Thymus (tissue), 11 donors: ENCODE measurements at regions not wholly inside any gene's neighbourhood (a gene's known extent, or its start where the extent isn't known, plus 50 kb on each side); places are given as distances from the start of the nearest gene placed in this dataset.

ENCODE experiments used
- DNase-seq, 9 donors: peaks; one replicate each; pipeline ENCODE4 v3.0.0-alpha.2; 2013; ENCODE audit warnings: low spot score in 9 of 9, low read depth in 6 of 9, missing footprints in 1 of 9
- H3K27ac ChIP-seq, 2 donors: one replicate each; pipeline ENCODE4 v1.5.1; 2013; ENCODE audit warnings: control low read depth in 1 of 2, low read depth in 1 of 2, low read length in 1 of 2, mild to moderate bottlenecking in 1 of 2, moderate library complexity in 1 of 2
- H3K27me3 ChIP-seq, 2 donors: one replicate each; pipeline ENCODE4 v1.5.1; 2013; ENCODE audit warnings: low read length in 1 of 2; ENCODE audit not compliant: control insufficient read depth in 2 of 2, insufficient read depth in 1 of 2
- H3K36me3 ChIP-seq, 2 donors: one replicate each; pipeline ENCODE4 v1.5.1; 2013; ENCODE audit warnings: low read length in 1 of 2, mild to moderate bottlenecking in 1 of 2, moderate library complexity in 1 of 2; ENCODE audit not compliant: control insufficient read depth in 2 of 2, insufficient read depth in 2 of 2
- H3K4me1 ChIP-seq, 2 donors: one replicate each; pipeline ENCODE4 v1.5.1; 2013; ENCODE audit warnings: low read length in 2 of 2; ENCODE audit not compliant: control insufficient read depth in 2 of 2, insufficient read depth in 2 of 2
- H3K4me3 ChIP-seq, 2 donors: one replicate each; pipeline ENCODE4 v1.5.1; 2013; ENCODE audit warnings: low read length in 2 of 2, control low read depth in 1 of 2, mild to moderate bottlenecking in 1 of 2
- H3K9me3 ChIP-seq, 2 donors: one replicate each; pipeline ENCODE4 v1.5.1; 2013; ENCODE audit warnings: low read length in 1 of 2, mild to moderate bottlenecking in 1 of 2; ENCODE audit not compliant: control insufficient read depth in 2 of 2, insufficient read depth in 1 of 2
- WGBS: extraction: QIAGEN DNeasy Blood & Tissue Kit; methylation state at CpG from one replicate; pipeline ENCODE4 v1.1.7; 2013; 5-methylcytosine and 5-hydroxymethylcytosine counted together
- donor health status: healthy.

- H3K36me3 ChIP-seq, result no peaks in the 10 kb centered on the region
- no peak overlapping the region for H3K4me3 ChIP-seq
- WGBS, result 97% methylated on average over 1 of the region's 1 CpG
- H3K27ac ChIP-seq, result no peak overlapping the region
- no peaks in the 10 kb centered on the region for H3K9me3 ChIP-seq
- H3K27me3 ChIP-seq, result no peaks in the 10 kb centered on the region
- peaks cover 4 to 16% of the 10 kb centered on the region in 2 donors for H3K4me1 ChIP-seq
- DNase-seq, result no peak
These were observed 438.6 kb downstream of the OMA1 start for GRCh38 chr1:58107943-58108342.

GRCh38 chr1:58104960-58105359 lies 441.6 kb downstream of the OMA1 start:
- Histone ChIP-seq H3K27me3 (no peaks in the 10 kb centered on the region), H3K9me3 (no peaks in the 10 kb centered on the region), H3K36me3 (no peaks in the 10 kb centered on the region), H3K4me3 (no peak overlapping the region), H3K4me1 (peaks cover 2 to 8% of the 10 kb centered on the region in 2 donors), H3K27ac (no peak overlapping the region)
- DNase-seq, result no peak
- 39% methylated on average over 4 of the region's 4 CpGs for WGBS

GRCh38 chr1:58096714-58097113 lies 449.8 kb downstream of the OMA1 start:
- H3K27me3 ChIP-seq, result peaks cover under 1 to 7% of the 10 kb centered on the region in 2 donors
- no peak for DNase-seq
- no peaks in the 10 kb centered on the region for H3K9me3 ChIP-seq
- no peaks in the 10 kb centered on the region for H3K4me1 ChIP-seq
- H3K4me3 ChIP-seq, result no peak overlapping the region
- H3K36me3 ChIP-seq, result no peaks in the 10 kb centered on the region
- no peak overlapping the region for H3K27ac ChIP-seq
- WGBS, result 98% methylated on average over 2 of the region's 2 CpGs

- 98% methylated on average over 5 of the region's 5 CpGs for WGBS
These were observed 451.3 kb downstream of the OMA1 start for GRCh38 chr1:58095183-58095582.

GRCh38 chr1:58094221-58094620 lies 452.3 kb downstream of the OMA1 start:
- Histone ChIP-seq H3K9me3 (no peaks in the 10 kb centered on the region), H3K27ac (no peak overlapping the region), H3K27me3 (peaks cover 4 to 12% of the 10 kb centered on the region in 2 donors), H3K4me3 (no peak overlapping the region), H3K4me1 (peaks cover 4 to 15% of the 10 kb centered on the region in 2 donors), H3K36me3 (no peaks in the 10 kb centered on the region)
- 77% methylated on average over 2 of the region's 2 CpGs for WGBS
- DNase-seq, result no peak

More at GRCh38 chr1:58095183-58095582, 451.3 kb downstream of the OMA1 start:
- H3K4me1 ChIP-seq, result peaks cover 2 to 7% of the 10 kb centered on the region in 2 donors
- peaks cover 4 to 12% of the 10 kb centered on the region in 2 donors for H3K27me3 ChIP-seq
- H3K4me3 ChIP-seq, result no peak overlapping the region
- H3K9me3 ChIP-seq, result no peaks in the 10 kb centered on the region
- H3K27ac ChIP-seq, result no peak overlapping the region
- DNase-seq, result no peak
- H3K36me3 ChIP-seq, result no peaks in the 10 kb centered on the region

GRCh38 chr1:58090640-58091039 lies 455.9 kb downstream of the OMA1 start:
- Histone ChIP-seq H3K9me3 (no peaks in the 10 kb centered on the region), H3K27me3 (peaks cover 9 to 19% of the 10 kb centered on the region in 2 donors), H3K36me3 (no peaks in the 10 kb centered on the region), H3K27ac (no peak overlapping the region), H3K4me1 (peaks cover 4 to 15% of the 10 kb centered on the region in 2 donors), H3K4me3 (no peak overlapping the region)
- no peak for DNase-seq
- 60% methylated on average over 2 of the region's 2 CpGs for WGBS

- peaks cover 9 to 19% of the 10 kb centered on the region in 2 donors for H3K27me3 ChIP-seq
- no peak overlapping the region for H3K27ac ChIP-seq
- WGBS, result 51% methylated on average over 10 of the region's 10 CpGs
- H3K4me3 ChIP-seq, result no peak overlapping the region
- H3K36me3 ChIP-seq, result no peaks in the 10 kb centered on the region
- peaks cover 4 to 15% of the 10 kb centered on the region in 2 donors for H3K4me1 ChIP-seq
- DNase-seq, result peak; percentile 34 to 86 (median 69)
- no peaks in the 10 kb centered on the region for H3K9me3 ChIP-seq
These were observed 456.5 kb downstream of the OMA1 start for GRCh38 chr1:58089898-58090534.

GRCh38 chr1:58084266-58084665 lies 462.3 kb downstream of the OMA1 start:
- Histone ChIP-seq H3K4me1 (no peaks in the 10 kb centered on the region), H3K27me3 (peaks cover 5 to 9% of the 10 kb centered on the region in 2 donors), H3K9me3 (no peaks in the 10 kb centered on the region), H3K36me3 (no peaks in the 10 kb centered on the region), H3K27ac (no peak overlapping the region), H3K4me3 (no peak overlapping the region)
- DNase-seq, result no peak
- WGBS, result 80% methylated on average over 3 of the region's 3 CpGs

- no peak for DNase-seq
- H3K4me3 ChIP-seq, result no peak overlapping the region
- H3K9me3 ChIP-seq, result no peaks in the 10 kb centered on the region
- no peak overlapping the region for H3K27ac ChIP-seq
- no peaks in the 10 kb centered on the region for H3K4me1 ChIP-seq
- peaks cover 0 to 5% of the 10 kb centered on the region in 2 donors for H3K27me3 ChIP-seq
- H3K36me3 ChIP-seq, result no peaks in the 10 kb centered on the region
- 95% methylated on average over 5 of the region's 5 CpGs for WGBS
These were observed 463.9 kb downstream of the OMA1 start for GRCh38 chr1:58082596-58082995.
